ENCODE measurements at regions not wholly inside any gene's neighbourhood (a gene's known extent, or its start where the extent isn't known, plus 50 kb on each side); places are given as distances from the start of the nearest gene placed in this dataset.

- no peak for TF ChIP-seq CTCF (IDR thresholded peaks at IDR 0.05; ENCODE audit: control extremely low read depth, extremely low read depth, low read depth, missing control alignments)
- DNase-seq (ENCODE audit: extremely low spot score) = no peak
- ChIA-PET CTCF (interaction anchor here (1.2 to 6.0 kb wide), 5 partner anchors 9 to 169 kb away, joined by 3 to 39 read pairs (median 5); no protein-coding TSS in a partner anchor), POLR2A (no interaction called here)
These were observed 261.0 kb upstream of the MKLN1 start for GRCh38 chr7:131066635-131067034.

GRCh38 chr7:131067220-131067619 is 260.5 kb upstream of the MKLN1 start:
- no peak for TF ChIP-seq CTCF (IDR thresholded peaks at IDR 0.05; ENCODE audit: control extremely low read depth, extremely low read depth, low read depth, missing control alignments)
- ChIA-PET CTCF (interaction anchor here (0.9 to 6.0 kb wide), 6 partner anchors 9 to 170 kb away, joined by 3 to 39 read pairs (median 4); no protein-coding TSS in a partner anchor), POLR2A (no interaction called here)
- no peak for DNase-seq (ENCODE audit: extremely low spot score)

- TF ChIP-seq CTCF (IDR thresholded peaks at IDR 0.05; ENCODE audit: control extremely low read depth, extremely low read depth, low read depth, missing control alignments) = peak; percentile 17
- ChIA-PET POLR2A (no interaction called here), CTCF (interaction anchor here (0.9 to 6.0 kb wide), 9 partner anchors 10 to 318 kb away, joined by 3 to 39 read pairs (median 3); no protein-coding TSS in a partner anchor)
- no peak for DNase-seq (ENCODE audit: extremely low spot score)
These were observed 259.1 kb upstream of the MKLN1 start for GRCh38 chr7:131068604-131069021.

GRCh38 chr7:131071786-131072504 is 255.7 kb upstream of the MKLN1 start:
- CTCF ChIA-PET = interaction anchor here (1.1 to 1.3 kb wide), 2 partner anchors 9 to 18 kb away, joined by 3 to 5 read pairs; no protein-coding TSS in a partner anchor
- TF ChIP-seq CTCF (IDR thresholded peaks at IDR 0.05; ENCODE audit: control extremely low read depth, extremely low read depth, low read depth, missing control alignments) = peak; percentile 35
- no peak for DNase-seq (ENCODE audit: extremely low spot score)
- POLR2A ChIA-PET = no interaction called here

GRCh38 chr7:131072505-131073091 is 255.1 kb upstream of the MKLN1 start:
- POLR2A ChIA-PET = interaction anchor here (1.0 kb wide), 1 partner anchor 29 kb away, joined by 3 read pairs; no protein-coding TSS in a partner anchor
- CTCF ChIA-PET = interaction anchor here (0.8 to 1.3 kb wide), 2 partner anchors 9 to 176 kb away, joined by 3 to 5 read pairs; no protein-coding TSS in a partner anchor
- no peak for TF ChIP-seq CTCF (IDR thresholded peaks at IDR 0.05; ENCODE audit: control extremely low read depth, extremely low read depth, low read depth, missing control alignments)
- DNase-seq (ENCODE audit: extremely low spot score) = no peak

- no peak for DNase-seq (ENCODE audit: extremely low spot score)
- ChIA-PET POLR2A (no interaction called here), CTCF (interaction anchor here (1.5 kb wide), 1 partner anchor 34 kb away, joined by 3 read pairs; no protein-coding TSS in a partner anchor)
- TF ChIP-seq CTCF (IDR thresholded peaks at IDR 0.05; ENCODE audit: control extremely low read depth, extremely low read depth, low read depth, missing control alignments) = no peak
These were observed 253.6 kb upstream of the MKLN1 start for GRCh38 chr7:131074043-131074442.
